Nephron (organoid): ENCODE measurements at regions not wholly inside any gene's neighbourhood (a gene's known extent, or its start where the extent isn't known, plus 50 kb on each side); places are given as distances from the start of the nearest gene placed in this dataset.

Experiments
- H3K27ac Mint-ChIP-seq, 3 experiments: 2 replicates each; pipeline ENCODE4 v1.8.0; 2020; ENCODE audit warnings: mixed read lengths in 3 of 3, mild to moderate bottlenecking in 2 of 3, moderate library complexity in 1 of 3
- H3K27me3 Mint-ChIP-seq: 2 replicates; pipeline ENCODE4 v1.8.0; 2021; ENCODE audit warnings: low read depth, mild to moderate bottlenecking, moderate library complexity, mixed read lengths
- H3K36me3 Mint-ChIP-seq: 2 replicates; pipeline ENCODE4 v1.8.0; 2020; ENCODE audit warnings: low read depth, mixed read lengths
- H3K4me1 Mint-ChIP-seq: 2 replicates; pipeline ENCODE4 v1.8.0; 2020; ENCODE audit warnings: mixed read lengths
- H3K4me3 Mint-ChIP-seq, 3 experiments: 2 replicates each; pipeline ENCODE4 v1.8.0; 2020; ENCODE audit warnings: mild to moderate bottlenecking in 3 of 3, mixed read lengths in 3 of 3, moderate library complexity in 2 of 3
- H3K9me3 Mint-ChIP-seq: 2 replicates; pipeline ENCODE4 v1.8.0; 2020; ENCODE audit warnings: mixed read lengths
- TF ChIP-seq, protein P1 (sequence below), 3 experiments: fragments of 200-600 bp; sonication (generic); IDR thresholded peaks; one replicate each; pipeline ENCODE4 v1.5.0; 2021; ENCODE audit warnings: antibody characterized with exemption in 3 of 3; ENCODE audit not compliant: unreplicated experiment in 3 of 3

DNA sequence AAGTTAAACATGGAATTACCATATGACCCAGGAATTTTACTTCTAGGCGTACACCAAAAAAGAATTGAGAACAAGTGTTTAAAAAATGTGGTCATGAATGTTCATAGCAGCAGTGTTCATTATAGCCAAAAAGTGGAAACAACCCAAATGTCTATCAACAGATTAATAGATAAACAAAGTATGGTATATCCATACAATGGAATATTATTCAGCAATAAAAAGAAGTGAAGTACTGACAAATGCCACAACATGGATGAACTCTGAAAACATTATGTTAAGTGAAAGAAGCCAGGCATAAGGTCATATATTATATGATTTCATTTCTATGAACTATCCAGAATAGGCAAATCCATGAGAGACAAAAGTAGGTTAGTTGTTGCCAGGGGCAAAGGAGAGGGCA, 141.7 kb upstream of the NAV2 start:
- H3K27me3 Mint-ChIP-seq = peaks cover 28% of the 10 kb centered on the region

DNA sequence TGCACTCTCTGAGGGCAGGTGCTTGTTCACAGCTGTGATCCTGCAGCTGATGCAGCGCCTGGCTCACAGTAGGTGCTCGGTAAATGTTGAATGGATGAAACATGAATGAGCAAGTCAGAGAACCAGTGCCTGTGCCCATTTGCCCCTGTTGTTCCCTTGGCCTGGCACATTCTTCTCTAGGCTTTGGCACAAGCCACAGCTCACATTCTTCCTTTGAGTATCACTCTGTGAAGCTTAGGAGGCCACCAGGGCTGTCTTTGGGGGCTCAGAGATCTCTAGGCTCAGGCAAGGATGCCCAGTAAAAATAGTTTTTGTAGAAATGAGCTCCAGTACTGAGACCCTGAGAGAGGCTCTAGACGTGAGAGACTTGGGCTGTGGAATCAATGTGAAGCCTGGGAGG, 144.6 kb upstream of the NAV2 start:
- Mint-ChIP-seq H3K27ac (no peak overlapping the region), H3K36me3 (no peaks in the 10 kb centered on the region), H3K4me1 (peaks cover 4% of the 10 kb centered on the region), H3K9me3 (no peaks in the 10 kb centered on the region), H3K4me3 (no peak overlapping the region), H3K27me3 (peaks cover 36% of the 10 kb centered on the region)
- TF ChIP-seq, protein P1, sequence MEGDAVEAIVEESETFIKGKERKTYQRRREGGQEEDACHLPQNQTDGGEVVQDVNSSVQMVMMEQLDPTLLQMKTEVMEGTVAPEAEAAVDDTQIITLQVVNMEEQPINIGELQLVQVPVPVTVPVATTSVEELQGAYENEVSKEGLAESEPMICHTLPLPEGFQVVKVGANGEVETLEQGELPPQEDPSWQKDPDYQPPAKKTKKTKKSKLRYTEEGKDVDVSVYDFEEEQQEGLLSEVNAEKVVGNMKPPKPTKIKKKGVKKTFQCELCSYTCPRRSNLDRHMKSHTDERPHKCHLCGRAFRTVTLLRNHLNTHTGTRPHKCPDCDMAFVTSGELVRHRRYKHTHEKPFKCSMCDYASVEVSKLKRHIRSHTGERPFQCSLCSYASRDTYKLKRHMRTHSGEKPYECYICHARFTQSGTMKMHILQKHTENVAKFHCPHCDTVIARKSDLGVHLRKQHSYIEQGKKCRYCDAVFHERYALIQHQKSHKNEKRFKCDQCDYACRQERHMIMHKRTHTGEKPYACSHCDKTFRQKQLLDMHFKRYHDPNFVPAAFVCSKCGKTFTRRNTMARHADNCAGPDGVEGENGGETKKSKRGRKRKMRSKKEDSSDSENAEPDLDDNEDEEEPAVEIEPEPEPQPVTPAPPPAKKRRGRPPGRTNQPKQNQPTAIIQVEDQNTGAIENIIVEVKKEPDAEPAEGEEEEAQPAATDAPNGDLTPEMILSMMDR (IDR thresholded peaks at IDR 0.05; ENCODE audit: unreplicated experiment in 3 of 3) = no peak

More for the DNA sequence above, 141.7 kb upstream of the NAV2 start:
- TF ChIP-seq, protein P1 (IDR thresholded peaks at IDR 0.05; ENCODE audit: unreplicated experiment in 3 of 3) = no peak
- H3K27ac Mint-ChIP-seq = no peak overlapping the region
- no peaks in the 10 kb centered on the region for H3K9me3 Mint-ChIP-seq
- no peak overlapping the region for H3K4me3 Mint-ChIP-seq
- H3K36me3 Mint-ChIP-seq = no peaks in the 10 kb centered on the region
- no peaks in the 10 kb centered on the region for H3K4me1 Mint-ChIP-seq

DNA sequence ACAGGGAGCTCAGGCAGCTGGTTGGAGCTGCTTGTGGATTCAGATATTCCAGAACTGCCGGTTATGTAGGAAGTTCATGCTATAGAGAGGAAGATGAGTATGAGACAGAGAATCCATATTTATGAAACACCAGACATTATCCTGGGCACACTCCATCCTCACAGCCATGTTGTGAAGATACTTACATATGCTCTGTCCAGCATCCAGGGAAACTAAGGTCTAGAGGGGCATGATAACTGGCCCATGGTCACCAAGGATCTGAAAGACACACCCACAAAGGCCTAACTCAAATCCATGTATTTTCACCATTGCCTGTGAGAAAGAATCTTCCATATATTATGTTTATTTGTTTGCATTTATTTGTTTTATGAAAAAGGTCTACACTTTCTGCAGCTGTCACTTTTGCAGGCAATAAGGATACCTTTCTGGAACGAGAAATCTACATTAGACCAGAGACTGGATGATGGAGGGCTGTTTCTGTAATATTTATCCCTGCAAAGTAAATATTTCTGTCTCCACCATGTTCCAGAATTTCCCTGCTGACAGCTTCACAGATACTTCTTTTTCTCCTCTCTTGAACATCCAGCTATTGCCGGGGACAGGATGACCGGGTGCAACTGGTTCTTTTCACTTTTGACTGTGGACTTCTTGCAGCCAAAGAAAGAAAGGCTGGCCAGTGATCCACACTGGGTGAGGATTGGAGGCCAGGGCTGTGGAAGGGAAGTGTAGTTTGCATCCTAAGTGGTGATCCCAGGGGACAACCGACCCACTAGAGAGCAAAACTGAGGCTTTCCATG, 145.9 kb upstream of the NAV2 start:
- peaks cover 33% of the 10 kb centered on the region for H3K27me3 Mint-ChIP-seq

DNA sequence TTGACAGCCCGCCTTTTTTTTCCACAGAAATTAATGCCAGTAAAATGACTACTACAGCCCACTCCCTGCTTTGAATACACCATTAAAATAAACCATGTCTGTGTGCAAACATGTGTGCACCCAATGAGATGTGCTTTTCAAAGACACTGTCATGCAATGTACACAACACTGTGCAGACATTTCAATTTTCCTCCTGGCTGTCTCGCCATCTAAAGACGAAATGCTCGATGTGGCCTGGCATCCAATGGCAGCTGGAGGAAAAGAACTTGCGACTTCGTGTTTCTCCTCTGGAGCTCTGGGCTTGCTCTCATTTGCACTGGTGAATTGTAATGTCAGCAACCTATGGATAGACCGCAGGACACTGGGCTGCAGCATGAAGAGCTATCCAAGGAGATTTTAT, 147.0 kb upstream of the NAV2 start:
- TF ChIP-seq, protein P1 (IDR thresholded peaks at IDR 0.05; ENCODE audit: unreplicated experiment in 3 of 3) = no peak
- Mint-ChIP-seq H3K27me3 (peaks cover 35% of the 10 kb centered on the region), H3K9me3 (no peaks in the 10 kb centered on the region), H3K36me3 (no peaks in the 10 kb centered on the region), H3K4me1 (peaks cover 4% of the 10 kb centered on the region), H3K27ac (no peak overlapping the region), H3K4me3 (no peak overlapping the region)

More for the DNA sequence above, 145.9 kb upstream of the NAV2 start:
- Mint-ChIP-seq H3K36me3 (no peaks in the 10 kb centered on the region), H3K9me3 (no peaks in the 10 kb centered on the region), H3K4me3 (no peak overlapping the region), H3K4me1 (peaks cover 4% of the 10 kb centered on the region), H3K27ac (no peak overlapping the region)
- TF ChIP-seq, protein P1 (IDR thresholded peaks at IDR 0.05; ENCODE audit: unreplicated experiment in 3 of 3) = no peak

DNA sequence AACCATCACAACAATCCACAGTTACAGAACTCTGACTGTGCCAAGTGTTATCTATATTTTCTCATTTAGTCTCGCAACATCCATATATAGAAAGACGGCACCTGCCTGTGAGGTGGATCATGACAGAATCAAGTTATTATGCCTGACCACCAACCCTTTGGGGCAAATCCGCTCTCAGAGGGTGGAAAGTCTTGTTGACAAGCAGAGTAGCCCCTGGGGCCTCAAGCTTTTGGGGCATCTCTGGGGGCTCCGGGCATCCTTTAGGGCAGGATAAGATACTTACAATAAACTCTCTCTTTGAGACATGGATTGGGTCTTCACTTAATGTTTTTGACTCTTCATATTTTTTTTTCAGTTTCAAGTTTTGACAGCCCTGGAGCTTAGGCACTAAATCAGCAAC, 150.5 kb upstream of the NAV2 start:
- Mint-ChIP-seq H3K27me3 (peaks cover 50% of the 10 kb centered on the region), H3K4me1 (peaks cover 4% of the 10 kb centered on the region), H3K4me3 (no peak overlapping the region), H3K36me3 (no peaks in the 10 kb centered on the region), H3K27ac (no peak overlapping the region), H3K9me3 (no peaks in the 10 kb centered on the region)
- TF ChIP-seq, protein P1 (IDR thresholded peaks at IDR 0.05; ENCODE audit: unreplicated experiment in 3 of 3) = no peak

DNA sequence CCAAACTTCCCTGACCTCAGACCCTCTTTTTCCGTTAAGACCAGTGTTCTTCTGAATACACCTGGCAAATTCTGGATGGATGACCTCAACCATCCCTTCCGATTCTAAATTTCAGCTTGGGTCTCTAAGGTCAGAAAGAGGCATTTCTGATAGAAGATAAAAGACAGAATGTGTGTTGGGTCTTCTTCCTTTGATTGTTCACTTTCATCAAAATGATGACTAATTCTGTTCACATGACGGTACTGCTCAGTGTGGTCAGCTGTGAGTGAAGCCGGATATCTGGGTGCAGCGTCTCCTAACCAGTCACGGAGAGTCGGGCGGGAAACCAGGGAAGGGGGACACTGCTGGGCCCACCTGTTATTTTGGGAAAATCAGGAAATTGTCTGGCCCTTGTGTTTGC, 151.6 kb upstream of the NAV2 start:
- TF ChIP-seq, protein P1 (IDR thresholded peaks at IDR 0.05; ENCODE audit: unreplicated experiment in 3 of 3) = no peak
- no peaks in the 10 kb centered on the region for H3K36me3 Mint-ChIP-seq
- H3K4me1 Mint-ChIP-seq = peaks cover 4% of the 10 kb centered on the region

More for the DNA sequence above, 151.6 kb upstream of the NAV2 start:
- no peak overlapping the region for H3K27ac Mint-ChIP-seq
- no peaks in the 10 kb centered on the region for H3K9me3 Mint-ChIP-seq
- H3K27me3 Mint-ChIP-seq = peaks cover 46% of the 10 kb centered on the region
- no peak overlapping the region for H3K4me3 Mint-ChIP-seq
